ENCODE measurements at regions not wholly inside any gene's neighbourhood (a gene's known extent, or its start where the extent isn't known, plus 50 kb on each side); places are given as distances from the start of the nearest gene placed in this dataset.
"Not testable (repeated sequence)": the region's sequence is repeated elsewhere in the genome, so short reads cannot be mapped to it uniquely, and the experiment has no call there.

DNA sequence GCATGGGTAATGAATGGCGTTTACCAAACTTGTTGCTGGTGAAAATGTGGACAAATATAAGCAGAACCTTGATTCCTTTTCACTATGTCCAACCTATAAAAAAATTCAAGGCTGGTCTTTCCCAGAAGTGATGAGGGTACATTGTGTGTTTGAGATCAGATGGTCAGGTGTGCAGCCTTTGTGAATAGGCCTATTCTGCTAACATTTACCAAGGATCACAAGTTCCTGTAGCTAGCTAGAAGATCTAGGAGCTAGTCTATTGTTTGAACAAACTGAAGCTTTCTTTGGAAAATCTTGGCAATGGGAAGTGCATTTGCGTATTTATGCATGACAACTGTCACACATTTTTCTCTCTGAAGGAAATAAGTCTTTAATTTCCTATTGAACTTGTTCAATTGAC, 489.6 kb downstream of the KLF5 start:
- no peak for FAIRE-seq

DNA sequence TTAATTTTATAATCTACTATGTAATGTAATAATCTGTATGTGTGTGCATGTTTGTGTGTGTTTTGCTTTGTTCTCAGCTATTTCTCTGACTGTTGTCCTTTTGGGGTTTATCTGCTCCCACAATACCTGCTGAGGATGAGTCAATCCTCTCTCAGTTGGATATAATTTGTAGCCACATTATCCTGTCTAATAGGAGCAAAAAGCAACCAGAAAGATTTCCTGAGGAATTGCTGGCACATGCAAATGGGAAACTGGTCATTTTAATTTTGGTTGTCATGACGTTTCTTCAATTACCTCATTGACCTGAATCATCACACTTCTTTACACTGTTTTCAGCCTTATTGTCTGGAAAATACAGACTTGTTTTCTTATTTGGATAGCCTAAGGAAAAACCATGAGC, 488.4 kb downstream of the KLF5 start:
- no peak for FAIRE-seq

DNA sequence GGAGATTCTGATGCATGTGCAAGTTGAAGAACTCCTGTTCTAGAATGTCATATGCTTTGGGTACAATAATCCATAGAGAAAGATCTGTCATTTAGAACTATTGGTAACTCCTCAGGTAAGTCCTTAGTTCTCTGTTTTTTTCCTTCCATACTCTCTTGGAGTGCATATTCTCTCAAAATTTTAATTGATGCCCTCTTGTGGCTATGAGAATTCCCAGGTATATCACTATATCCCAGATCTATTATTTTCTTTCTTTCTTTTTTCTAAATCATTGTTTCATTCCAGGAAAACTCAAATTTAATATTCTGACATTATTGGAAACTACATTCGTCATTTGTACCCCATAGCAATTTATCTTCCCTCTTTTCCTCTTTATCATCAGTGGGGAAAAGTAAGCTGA, 485.4 kb downstream of the KLF5 start:
- FAIRE-seq: no peak

DNA sequence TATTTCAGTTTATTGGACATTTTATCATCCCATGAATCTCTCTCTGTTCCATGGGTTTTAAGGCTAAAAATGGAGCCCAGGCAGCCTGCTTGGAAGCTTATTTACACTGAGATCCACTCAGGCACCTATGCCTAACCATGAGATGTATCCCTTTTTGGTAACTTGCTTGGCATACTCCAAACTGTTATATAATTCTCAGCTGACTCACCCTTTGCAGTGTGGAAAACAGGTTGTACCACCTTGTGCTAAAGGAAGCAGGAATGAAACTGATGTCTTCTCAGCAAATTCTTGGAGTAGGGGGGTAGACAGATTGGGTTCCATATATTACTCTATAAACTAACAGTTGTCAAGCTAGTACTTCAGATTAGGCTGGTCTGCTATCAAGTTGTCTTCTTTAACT, 483.6 kb downstream of the KLF5 start:
- FAIRE-seq: no peak

DNA sequence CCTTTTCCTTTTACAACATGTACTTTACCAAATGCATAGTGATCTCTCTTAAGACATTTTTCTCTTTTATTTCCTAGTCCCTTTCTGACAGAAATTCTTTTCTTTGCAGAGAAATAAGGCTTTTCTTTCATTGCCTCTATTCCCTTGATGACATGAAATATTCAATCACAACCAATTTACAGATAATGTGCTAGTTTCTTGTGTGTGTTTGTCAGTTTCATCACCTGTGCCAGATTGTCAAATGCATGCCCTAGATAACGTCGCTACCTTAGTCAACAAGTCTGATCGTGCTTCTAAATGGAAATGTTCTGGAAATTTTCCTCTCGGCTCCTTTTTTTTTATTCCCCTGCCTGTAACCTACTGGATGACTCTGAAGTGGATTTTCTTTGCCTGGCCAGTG, 478.1 kb downstream of the KLF5 start:
- FAIRE-seq: no peak

DNA sequence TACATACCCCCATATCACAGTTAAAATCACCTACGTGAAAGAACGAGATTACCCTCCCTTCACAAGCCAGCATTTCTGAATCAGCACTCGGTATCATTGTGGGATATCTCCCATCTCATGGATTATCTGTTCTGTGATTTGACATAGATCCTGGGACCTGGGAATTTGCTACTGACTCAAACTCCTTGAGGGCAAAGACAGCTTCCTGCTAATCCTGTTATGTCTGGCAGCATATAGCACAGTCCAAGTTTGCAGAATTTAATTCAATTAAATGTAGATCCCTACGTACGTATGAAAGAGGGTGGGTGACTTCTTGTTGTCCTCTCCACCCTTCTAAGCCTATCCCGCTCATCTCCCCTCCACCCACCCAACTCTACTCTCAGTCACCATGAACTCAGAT, 476.5 kb downstream of the KLF5 start:
- no peak for FAIRE-seq

DNA sequence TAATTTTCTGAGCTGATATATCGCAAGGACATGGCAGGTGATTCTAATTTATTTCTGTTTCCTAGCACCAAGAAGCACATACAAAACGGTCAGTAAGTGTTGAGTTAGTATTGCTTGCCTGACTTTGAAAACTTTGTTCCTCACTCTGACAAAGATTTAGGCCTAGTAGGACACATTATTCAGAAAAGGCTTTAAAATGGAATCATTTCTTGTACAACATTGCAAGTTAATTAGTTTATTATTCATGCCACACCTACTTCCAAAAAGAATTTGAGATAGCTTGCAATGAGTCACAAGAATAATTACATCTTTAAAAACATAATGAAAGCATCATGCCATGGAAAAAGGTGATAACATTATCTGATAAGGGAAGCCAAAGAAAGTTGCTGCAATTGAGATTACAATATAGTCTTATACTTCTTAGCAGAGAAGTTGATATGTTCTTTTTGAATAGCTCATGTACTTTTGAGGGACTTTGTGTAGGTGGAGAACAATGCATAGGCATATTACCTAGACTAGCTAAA, 474.2 kb downstream of the KLF5 start:
- FAIRE-seq: no peak

DNA sequence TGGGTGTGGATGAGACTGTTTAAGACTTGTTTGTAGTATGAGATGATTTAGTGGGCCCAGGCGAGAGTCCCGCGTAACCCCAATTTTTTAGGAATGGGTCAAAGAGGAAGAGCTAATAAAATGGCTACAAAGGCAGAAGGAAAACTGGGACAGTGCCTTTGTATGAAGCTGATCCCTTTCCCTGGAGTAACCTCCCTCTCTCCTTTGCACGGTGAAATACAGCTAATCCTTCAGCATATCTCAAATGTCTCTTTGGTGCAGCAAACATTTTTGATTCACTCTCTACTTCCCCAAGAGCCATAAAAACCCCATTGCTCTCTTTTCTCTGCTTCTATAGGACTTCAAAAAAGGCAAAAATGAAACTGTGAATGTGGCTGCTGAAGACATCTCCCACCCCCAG, 473.8 kb downstream of the KLF5 start:
- no peak for FAIRE-seq

DNA sequence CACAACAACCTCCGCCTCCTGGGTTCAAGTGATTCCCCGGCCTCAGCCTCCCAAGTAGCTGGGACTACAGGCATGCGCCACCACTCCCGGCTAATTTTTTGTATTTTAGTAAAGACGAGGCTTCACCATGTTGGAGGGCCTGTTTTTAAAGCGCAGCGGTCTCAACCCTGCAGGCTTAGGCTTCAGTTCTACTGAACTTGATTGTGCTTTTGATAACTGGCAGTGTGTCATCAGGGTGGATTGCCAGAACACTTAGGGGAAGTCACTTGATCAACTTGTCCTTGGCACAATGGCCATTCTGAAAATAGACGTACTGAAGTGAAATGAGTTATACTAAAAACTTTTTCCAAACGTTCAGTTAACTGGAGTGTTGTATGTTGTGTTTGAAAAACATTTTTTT, 472.2 kb downstream of the KLF5 start:
- no peak for FAIRE-seq

DNA sequence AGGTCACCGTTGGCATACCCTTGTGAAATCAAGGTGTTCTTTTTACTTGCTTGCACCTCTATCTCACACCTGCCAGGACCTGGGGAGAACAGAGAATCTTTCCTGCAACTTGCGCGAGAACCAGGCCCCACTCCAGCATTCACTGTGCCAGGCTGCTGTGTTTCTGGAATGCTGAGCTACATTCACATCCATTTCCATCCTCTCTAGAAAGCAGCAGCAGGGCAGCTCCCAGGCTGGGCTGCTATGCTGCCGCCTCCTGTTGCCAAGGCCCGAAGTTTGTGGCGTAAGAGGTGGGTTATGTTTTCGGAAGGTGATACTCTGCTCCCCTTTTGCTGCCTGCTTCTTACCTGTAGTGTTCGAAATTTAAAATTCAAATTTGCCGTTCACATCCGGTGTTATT, 464.1 kb downstream of the KLF5 start:
- no peak for FAIRE-seq

DNA sequence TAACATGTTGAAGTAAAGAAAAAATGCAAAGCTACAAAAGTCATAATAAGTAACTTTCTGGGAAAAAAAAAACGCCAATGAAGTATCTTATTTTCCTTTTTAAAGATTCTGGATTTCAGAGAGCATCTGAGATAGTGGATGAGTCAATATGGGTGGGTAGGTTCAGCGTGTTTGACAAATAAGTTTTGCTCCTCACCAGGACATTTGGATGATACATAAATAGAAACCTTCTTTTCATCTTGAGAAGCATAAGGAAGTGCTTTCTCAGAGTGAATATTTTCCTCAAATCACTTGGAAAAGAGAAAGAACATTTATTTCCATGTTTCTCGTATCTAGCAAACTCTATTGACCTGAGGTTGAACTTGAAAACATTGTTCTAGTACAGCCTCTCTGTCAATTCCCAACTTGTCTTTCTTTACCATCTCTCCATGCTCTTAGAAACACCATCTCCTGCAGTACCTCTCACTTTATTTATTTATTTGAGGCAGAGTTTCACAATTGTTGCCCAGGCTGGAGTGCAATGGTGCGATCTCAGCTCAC, 463.2 kb downstream of the KLF5 start:
- no peak for FAIRE-seq

DNA sequence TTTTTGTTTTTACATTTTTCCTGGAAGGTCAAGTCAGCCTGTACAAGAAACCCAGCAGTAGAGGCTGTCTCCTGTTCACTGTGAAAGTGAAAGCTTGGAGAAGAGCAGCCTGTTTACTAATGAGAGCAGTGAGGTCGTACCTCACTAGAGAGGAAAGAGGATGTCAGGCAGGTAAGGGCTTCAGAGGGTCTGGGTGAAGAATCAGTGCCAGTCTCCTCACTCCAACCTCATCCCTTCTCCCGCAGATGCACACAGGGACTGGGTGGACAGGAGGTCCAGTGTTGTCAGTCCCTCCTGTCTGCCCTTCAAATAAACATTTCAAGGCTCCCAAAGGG, 462.5 kb downstream of the KLF5 start:
- no peak for FAIRE-seq

DNA sequence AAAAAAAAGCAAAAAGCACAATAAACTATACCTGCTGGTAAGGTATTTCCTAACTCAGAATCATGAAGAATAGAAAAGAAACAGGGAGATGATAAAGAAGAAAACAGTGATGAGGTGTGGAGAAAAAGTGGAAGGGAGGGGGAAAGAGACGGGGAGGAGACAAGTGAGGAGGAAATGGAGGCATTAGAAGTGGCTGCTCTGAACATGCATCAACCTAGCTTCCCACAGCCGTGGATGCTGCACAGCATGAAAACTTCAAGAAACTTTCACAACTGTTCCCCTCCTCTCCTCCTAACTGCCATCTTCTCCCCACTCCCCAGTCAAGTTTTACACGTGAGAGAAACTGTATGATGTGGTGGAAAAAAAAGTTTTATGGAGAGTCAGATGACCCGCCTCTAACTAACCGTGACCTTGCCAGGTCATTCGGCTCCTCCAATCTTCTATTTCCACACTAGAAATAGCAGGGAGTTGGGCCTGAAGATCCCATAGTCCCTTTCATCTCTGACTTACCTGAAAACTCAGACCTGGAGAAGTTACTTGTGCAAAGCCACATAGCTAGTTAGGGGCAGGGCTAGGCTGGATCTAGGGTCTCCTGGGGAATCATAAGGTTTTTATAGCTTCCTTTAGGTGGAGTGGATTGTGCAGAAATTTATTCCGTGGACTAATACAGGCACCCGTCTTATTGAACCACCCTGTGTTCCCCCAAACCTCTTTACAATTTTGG, 461.9 kb downstream of the KLF5 start:
- no peak for FAIRE-seq

DNA sequence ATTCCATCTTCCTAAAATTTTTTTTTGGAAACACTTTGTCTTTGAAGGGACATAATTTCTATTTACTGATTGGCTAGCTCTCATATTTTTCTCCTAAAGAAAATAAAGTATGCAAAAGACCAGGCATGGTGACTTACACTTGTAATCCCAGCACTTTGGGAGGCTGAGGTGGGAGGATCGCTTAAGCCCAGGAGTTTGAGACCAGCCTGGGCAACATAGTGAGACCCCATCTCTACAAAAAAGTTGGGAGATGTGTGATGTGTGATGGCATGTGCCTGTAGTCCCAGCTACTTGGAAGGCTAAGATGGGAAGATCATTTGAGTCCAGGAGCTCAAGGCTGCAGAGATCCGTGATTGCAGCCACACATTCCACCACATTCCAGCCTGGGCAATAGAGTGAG, 461.3 kb downstream of the KLF5 start:
- FAIRE-seq: not testable (repeated sequence)

DNA sequence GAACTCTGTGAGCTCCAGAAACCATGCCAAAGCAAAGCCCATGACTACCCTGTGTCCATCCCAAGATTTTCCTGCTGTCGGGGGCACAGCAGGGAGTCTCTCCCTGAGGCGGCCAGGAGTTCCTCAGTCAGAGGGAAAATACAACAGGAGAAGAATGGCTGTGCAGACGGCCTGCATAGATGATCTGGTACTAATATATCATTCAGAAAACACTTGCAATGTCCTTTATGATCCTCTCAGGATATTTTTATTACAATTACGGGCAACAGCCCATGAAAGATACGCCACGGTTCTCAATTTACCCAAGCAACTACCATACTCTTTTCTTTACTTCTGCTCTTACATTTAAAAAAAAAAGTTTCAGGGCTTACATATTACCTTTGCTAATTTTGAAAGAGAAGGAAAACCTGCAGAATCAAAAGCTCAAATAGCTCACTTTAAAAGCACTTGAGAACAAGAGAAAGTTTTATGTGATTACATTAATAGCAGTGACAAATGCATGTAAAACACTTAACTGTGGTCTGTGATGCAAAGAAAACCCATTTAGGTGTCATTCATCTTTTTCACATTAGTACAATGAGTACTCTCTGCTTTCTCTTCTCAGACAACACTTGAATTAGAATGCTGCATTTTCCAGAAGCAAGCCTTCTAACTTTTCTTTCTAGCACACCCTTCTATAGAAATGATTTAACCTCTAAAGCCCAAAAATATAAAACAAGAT, 460.8 kb downstream of the KLF5 start:
- no peak for FAIRE-seq

DNA sequence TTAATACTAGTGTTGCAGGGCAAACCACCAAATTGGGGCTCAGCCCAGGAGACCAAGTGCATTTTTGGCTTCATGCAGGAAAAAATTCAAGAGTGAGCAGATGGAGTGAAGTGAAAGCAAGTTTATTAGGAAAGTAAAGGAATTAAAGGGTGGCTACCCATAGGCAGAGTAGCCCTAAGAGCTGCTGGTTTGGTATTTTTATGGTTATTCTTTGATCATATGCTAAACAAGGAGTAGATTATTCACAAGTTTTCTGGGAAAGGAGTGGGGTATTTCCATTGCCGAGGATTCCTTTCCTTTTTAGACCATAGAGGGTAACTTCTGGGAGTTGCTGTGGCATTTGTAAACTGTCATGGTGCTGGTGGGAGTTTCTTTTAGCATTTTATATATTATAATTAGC, 459.0 kb downstream of the KLF5 start:
- no peak for FAIRE-seq

DNA sequence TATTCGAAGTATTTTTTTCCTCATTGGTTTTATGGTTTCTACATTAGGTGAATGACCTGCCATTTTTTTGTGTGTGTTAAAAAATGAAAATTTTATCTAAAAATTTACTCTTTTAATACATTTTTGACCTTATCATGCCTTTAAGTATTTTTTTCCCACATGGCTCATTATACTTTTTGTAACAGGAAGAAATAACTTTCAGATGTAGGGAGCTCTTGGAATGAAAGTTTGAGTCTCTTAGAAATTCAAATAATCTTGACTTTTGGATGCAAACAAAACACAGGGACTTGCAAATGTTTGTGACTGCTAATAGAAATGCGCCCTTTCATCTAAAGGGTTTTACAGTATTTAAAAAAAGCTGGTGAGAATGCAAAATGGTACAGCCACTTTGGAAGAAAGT, 457.9 kb downstream of the KLF5 start:
- no peak for FAIRE-seq

DNA sequence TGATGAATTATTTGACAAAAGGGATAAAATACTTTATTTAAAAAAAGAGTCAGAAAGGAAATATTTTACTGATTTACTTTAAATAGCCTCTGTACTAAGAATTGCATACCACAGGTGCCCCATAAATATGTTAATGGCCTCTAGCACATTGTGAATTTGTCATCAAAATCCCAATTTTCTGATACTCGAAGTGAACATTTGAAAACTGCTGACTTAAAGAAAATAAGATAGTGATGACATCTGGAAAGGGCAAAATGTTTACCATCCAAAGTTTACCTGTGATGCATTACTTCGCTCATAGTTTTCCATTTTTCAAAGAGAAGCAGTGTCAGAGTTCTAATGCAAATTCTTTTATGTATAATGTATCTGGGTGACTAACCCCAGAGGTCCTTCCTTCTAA, 455.4 kb downstream of the KLF5 start:
- no peak for FAIRE-seq

DNA sequence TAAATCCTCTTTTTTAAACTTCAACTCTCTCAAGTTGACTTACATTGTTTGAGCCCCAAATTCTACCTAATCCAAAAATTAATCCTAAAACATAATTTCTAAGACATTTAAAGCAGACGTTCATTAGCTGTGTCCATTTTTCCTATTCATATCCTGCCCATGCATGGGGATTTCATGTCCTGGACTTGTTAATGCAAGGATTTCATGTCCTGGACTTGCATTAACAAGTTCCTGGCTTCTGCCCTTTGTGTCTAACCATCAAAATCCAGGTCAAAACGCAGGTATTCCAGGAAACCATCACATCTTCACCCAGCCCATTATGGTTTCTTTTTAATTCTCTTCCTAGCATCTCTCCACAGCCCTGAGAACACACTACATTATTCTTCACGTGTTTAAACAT, 454.9 kb downstream of the KLF5 start:
- no peak for FAIRE-seq

DNA sequence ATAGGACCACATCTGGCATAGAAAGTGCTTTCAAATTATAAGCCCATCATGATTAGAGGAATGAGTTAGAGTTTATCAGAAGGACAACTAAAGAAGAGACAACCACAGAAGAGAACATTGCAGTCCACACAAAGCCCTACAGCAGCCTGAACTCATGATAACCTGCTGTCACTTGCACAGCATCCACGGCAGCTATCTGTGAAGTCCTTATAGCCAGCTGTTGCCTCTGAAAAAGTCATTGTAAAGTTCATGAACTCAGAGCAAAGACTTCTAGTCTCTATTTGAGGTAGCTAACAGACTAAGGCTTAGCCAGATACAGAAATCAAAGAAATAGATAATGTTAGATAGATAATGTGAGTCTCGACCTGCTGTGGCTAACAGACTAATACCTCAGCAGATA, 450.0 kb downstream of the KLF5 start:
- no peak for FAIRE-seq

DNA sequence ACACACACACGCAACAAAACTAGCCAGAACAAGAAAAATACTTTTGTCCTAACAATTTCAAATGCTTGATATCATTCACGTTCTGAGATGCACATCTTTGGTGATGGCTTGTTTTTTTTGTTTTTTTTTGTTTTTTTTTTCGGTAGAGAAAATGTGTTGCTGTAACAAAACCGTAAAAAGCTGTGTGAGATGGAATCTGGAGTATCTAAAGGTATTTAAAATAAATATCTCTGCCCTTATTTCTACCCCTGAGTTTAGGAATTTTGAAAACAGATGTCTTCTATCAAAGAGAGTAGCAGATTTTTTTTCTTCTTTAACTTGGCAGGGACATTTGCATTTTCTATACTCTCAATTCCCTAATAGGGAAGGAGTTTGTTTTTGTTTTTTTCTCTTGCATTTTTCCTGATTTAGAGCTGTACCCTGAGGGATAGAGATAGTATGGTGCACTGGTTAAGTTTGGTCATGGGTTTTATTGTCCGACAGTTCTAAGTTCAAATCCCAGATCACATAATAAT, 446.6 kb downstream of the KLF5 start:
- no peak for FAIRE-seq

DNA sequence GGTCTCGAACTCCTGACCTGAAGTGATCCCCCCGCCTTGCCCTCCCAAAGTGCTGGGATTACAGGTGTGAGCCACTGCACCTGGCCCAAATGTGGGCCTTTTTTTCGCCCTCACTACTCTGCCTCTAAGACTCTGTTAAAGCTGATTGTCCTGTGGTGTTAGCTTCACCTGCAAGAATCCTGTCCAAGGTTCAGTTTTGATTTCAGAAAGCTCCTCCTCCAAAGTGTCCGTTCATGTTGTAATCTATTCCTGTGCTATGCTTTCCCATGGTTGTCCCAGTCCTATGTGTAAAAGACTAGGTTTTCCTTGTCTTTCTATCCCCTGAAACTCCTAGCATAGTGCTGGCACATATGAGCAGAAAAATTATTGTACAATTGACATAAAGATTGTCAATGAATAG, 440.9 kb downstream of the KLF5 start:
- no peak for FAIRE-seq

DNA sequence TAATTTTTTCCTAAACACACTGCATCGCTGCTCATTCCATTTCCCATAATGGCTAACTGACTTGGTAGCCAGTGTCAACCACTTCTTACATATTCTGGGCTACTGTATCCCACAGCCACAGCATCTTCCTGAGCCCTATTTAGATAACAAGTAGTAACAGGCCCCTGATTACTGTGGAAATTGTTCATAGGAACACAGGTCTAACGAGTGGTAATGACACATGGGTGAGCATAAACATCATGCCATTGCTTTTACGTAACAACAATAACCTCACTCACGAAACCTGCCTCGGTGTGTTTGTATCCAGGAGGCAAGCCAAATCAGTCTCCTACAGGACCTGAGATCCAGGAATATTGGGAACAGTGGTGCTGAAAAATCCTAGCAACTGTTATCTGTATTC, 438.6 kb downstream of the KLF5 start:
- FAIRE-seq: no peak

DNA sequence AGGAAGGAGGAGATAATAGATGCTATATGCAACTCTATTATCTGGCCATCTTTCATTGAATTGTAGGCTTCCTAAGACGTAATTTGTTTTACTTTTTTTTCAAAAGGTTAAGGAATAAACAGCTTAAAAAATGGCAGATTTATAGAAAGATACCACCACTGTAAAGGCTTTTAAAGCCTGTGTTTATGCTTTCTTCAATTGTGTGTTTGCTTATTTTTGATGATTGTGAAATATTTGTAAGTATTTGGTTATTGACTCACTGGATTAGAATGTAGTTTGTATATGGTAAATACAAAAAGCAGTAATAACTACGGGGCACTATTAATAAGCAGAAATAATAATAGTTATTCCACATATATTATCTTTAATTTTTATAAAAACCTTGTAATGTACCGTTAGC, 437.9 kb downstream of the KLF5 start:
- no peak for FAIRE-seq
